K562 (cell line): ENCODE measurements at regions not wholly inside any gene's neighbourhood (a gene's known extent, or its start where the extent isn't known, plus 50 kb on each side); places are given as distances from the start of the nearest gene placed in this dataset.

Experiments used
- ATAC-seq: fragments of 200-7000 bp; cut with Tn5 transposase; 3 replicates; pipeline ENCODE4 v1.9.1; 2020; ENCODE audit warnings: moderate library complexity
- BruUV-seq: library from RNA; stranded (reverse); fragments of 400-500 nt; replicated peaks from 2 replicates; lab custom pipeline; 2021; lab: Mats Ljungman, UMichigan
- CTCF ChIA-PET: fragments of 300-600 bp; formaldehyde crosslinking; extraction: SDS; loops from one replicate; lab custom pipeline; 2021; ENCODE audit warnings: low intra/inter-chr PET ratio; lab: Yijun Ruan, JAX
- POLR2A ChIA-PET: fragments of 300-600, 350-650 bp; sonication (Branson Sonifier 250); formaldehyde crosslinking; extraction: SDS; loops from one replicate; lab custom pipeline; 2021; ENCODE audit warnings: antibody characterized with exemption, inconsistent platforms; lab: Yijun Ruan, JAX
- DNase-seq, 4 experiments: peaks; one replicate each; pipeline versions ENCODE4 v3.0.0 to v3.0.0-alpha.2; 2011 to 2018; ENCODE audit warnings: low spot score in 3 of 4, mixed read lengths in 3 of 4; ENCODE audit errors: extremely low read depth in 1 of 4
- FAIRE-seq: peaks from 2 replicates; lab custom pipeline; 2011; peaks lifted over from hg19 to GRCh38; lab: Jason Lieb, UNC
- H2AFZ ChIP-seq: 2 replicates; pipeline ENCODE4 v1.6.0; 2011; ENCODE audit warnings: low read depth, low read length, control low read depth, inconsistent platforms
- H3K27ac ChIP-seq: fragments of 200-600 bp; 3 replicates; pipeline ENCODE4 v1.8.0; 2011; ENCODE audit warnings: low read depth, mild to moderate bottlenecking, control low read depth, inconsistent platforms, low read length, moderate library complexity, mixed read lengths; ENCODE audit errors: extremely low read depth
- H3K27me3 ChIP-seq, 2 experiments: fragments of 300-600 bp in 1 of 2; 2 replicates in 1 of 2; 3 replicates in 1 of 2; pipeline versions ENCODE4 v1.6.0 to v1.8.0; 2011; ENCODE audit warnings: inconsistent platforms in 2 of 2, low read length in 2 of 2, mild to moderate bottlenecking in 1 of 2, mixed read lengths in 1 of 2, moderate library complexity in 1 of 2; ENCODE audit not compliant: control insufficient read depth in 2 of 2, insufficient read depth in 2 of 2
- H3K36me3 ChIP-seq: fragments of 300-600 bp; 3 replicates; pipeline ENCODE4 v1.8.0; 2011; ENCODE audit warnings: mild to moderate bottlenecking, low read length, inconsistent platforms; ENCODE audit not compliant: control insufficient read depth, insufficient read depth
- H3K4me1 ChIP-seq, 2 experiments: fragments of 200-600 bp in 1 of 2; replicated peaks in 1 of 2; 2 replicates in 1 of 2; 3 replicates in 1 of 2; pipeline versions ENCODE4 v1.5.1 to v1.8.0; 2011; ENCODE audit warnings: inconsistent platforms in 2 of 2, low read length in 2 of 2, mild to moderate bottlenecking in 1 of 2, mixed read lengths in 1 of 2, moderate library complexity in 1 of 2; ENCODE audit not compliant: control insufficient read depth in 2 of 2, insufficient read depth in 2 of 2
- H3K4me2 ChIP-seq: 2 replicates; pipeline ENCODE4 v1.6.1; 2011; ENCODE audit warnings: low read length, control low read depth, inconsistent platforms, mixed read lengths; ENCODE audit not compliant: insufficient read depth
- H3K4me3 ChIP-seq: fragments of 200-600 bp; sonication (generic), shearing (Covaris generic); 2 replicates; pipeline ENCODE4 v1.5.1; 2016; ENCODE audit warnings: control low read depth, inconsistent platforms
- H3K79me2 ChIP-seq: fragments of 200-600 bp; 3 replicates; pipeline ENCODE4 v1.8.0; 2011; ENCODE audit warnings: low read length, inconsistent platforms; ENCODE audit not compliant: control insufficient read depth, insufficient read depth
- H3K9ac ChIP-seq, 2 experiments: 2 replicates each; pipeline versions ENCODE4 v1.6.0 to v1.6.1; 2011; ENCODE audit warnings: low read depth in 2 of 2, low read length in 2 of 2, control low read depth in 1 of 2, inconsistent platforms in 1 of 2, mild to moderate bottlenecking in 1 of 2, mixed read lengths in 1 of 2; ENCODE audit not compliant: insufficient read depth in 1 of 2
- H3K9me1 ChIP-seq: one replicate; pipeline ENCODE4 v1.6.0; 2011; ENCODE audit warnings: inconsistent platforms, mild to moderate bottlenecking, low read length, moderate library complexity; ENCODE audit not compliant: control insufficient read depth, insufficient read depth
- H3K9me3 ChIP-seq: replicated peaks from 2 replicates; pipeline ENCODE4 v1.5.1; 2011; ENCODE audit warnings: low read depth, low read length, inconsistent platforms; ENCODE audit not compliant: control insufficient read depth, insufficient read depth
- H4K20me1 ChIP-seq: replicated peaks from 2 replicates; pipeline ENCODE4 v1.6.1; 2011; ENCODE audit warnings: low read length, inconsistent platforms, mixed read lengths; ENCODE audit not compliant: control insufficient read depth, insufficient read depth
- ETV6 ChIP-seq, 3 experiments: fragments of 150-350 bp in 1 of 3; sonication (generic) in 1 of 3; formaldehyde crosslinking in 1 of 3; IDR thresholded peaks; 2 replicates each; pipeline versions ENCODE4 v1.6.1 to v1.8.0; 2014 to 2022; ENCODE audit warnings: borderline replicate concordance in 2 of 3, low read depth in 2 of 3, antibody characterized with exemption in 1 of 3, low read length in 1 of 3, mild to moderate bottlenecking in 1 of 3, missing genetic modification reagents in 1 of 3
- GABPB1 ChIP-seq: sonication (generic); formaldehyde crosslinking; IDR thresholded peaks from 2 replicates; pipeline ENCODE4 v1.8.0; 2022; ENCODE audit warnings: mild to moderate bottlenecking, missing genetic modification reagents
- NFE2 ChIP-seq: IDR thresholded peaks from 2 replicates; pipeline ENCODE4 v1.6.1; 2014; ENCODE audit warnings: antibody characterized with exemption, low read depth
- PCBP2 ChIP-seq: fragments of 200-400 bp; formaldehyde crosslinking; IDR thresholded peaks from 2 replicates; pipeline ENCODE4 v1.6.1; 2018; ENCODE audit warnings: low read length, low read depth, mild to moderate bottlenecking, moderate library complexity; ENCODE audit not compliant: poor library complexity, severe bottlenecking
- PTRF ChIP-seq: fragments of 450-650 bp; IDR thresholded peaks from 2 replicates; pipeline ENCODE4 v1.6.1; 2016; ENCODE audit warnings: mild to moderate bottlenecking, missing genetic modification characterization, missing compliant biosample characterization
- RB1 ChIP-seq: fragments of 450-650 bp; IDR thresholded peaks from 2 replicates; pipeline ENCODE4 v1.6.1; 2017; ENCODE audit warnings: low read depth, mild to moderate bottlenecking
- RBFOX2 ChIP-seq: fragments of 200-400 bp; formaldehyde crosslinking; IDR thresholded peaks from 2 replicates; pipeline ENCODE4 v1.6.1; 2017; ENCODE audit warnings: low read depth, mild to moderate bottlenecking, low read length, moderate library complexity
- TRIM28 ChIP-seq: fragments of 450-650 bp; IDR thresholded peaks from 2 replicates; pipeline ENCODE4 v1.6.1; 2017
- ZNF583 ChIP-seq: fragments of 250-450 bp; sonication (Bioruptor Pico); IDR thresholded peaks from 2 replicates; pipeline ENCODE4 v1.4.0; 2020
- WGBS: fragments of 100-300 bp; shearing (Covaris generic); methylation state at CpG from one replicate; pipeline ENCODE4 v1.1.6; 2016; ENCODE audit warnings: low coverage, mixed read lengths; ENCODE audit not compliant: insufficient coverage; ENCODE audit errors: missing lambda C conversion rate; 5-methylcytosine and 5-hydroxymethylcytosine counted together
- in situ Hi-C: fragments of 300-500 bp; cut with MboI; formaldehyde crosslinking; loops from 4 replicates; pipeline ENCODE4 v1.15.0; 2018; ENCODE audit warnings: inconsistent platforms, mixed read lengths
- intact Hi-C: fragments of 100-400 bp; cut with micrococcal nuclease; formaldehyde crosslinking; loops from 2 replicates; pipeline ENCODE4 v1.14.2; 2022
- TF ChIP-seq, protein P1 (sequence below): fragments of 450-650 bp; formaldehyde crosslinking; IDR thresholded peaks from 2 replicates; pipeline ENCODE4 v1.4.0; 2022; ENCODE audit warnings: missing genetic modification characterization
- TF ChIP-seq, protein P2 (sequence below): fragments of 250-450 bp; sonication (Bioruptor Pico); IDR thresholded peaks from 2 replicates; pipeline ENCODE4 v1.5.0; 2020; ENCODE audit warnings: mild to moderate bottlenecking, borderline replicate concordance

DNA sequence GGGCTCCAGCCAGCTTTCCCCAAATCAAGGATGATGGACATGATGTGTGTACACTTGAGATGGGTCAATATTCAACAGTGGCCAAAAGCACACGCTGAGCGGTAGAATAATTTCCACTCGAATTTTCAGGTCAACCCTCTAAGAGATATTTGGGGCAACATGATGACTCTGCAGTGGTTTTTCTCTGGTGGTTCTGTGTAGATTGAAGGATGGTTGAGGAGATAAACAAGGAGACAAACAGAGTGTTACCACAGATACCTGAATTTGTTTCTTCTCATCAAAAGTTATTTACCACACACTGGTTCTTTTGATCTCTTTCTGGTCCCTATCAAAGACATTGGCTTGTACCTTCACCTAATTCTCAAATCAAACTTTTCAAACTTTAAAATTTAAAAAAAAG, 242.0 kb downstream of the ETS1 start (continued):
- TF ChIP-seq ETV6 (IDR thresholded peaks at IDR 0.05; ENCODE audit: borderline replicate concordance in 1 of 2, low read depth in 2 of 2, low read length in 1 of 2) (no peak), ETV6 (CRISPR knock-in tag; IDR thresholded peaks at IDR 0.05; ENCODE audit: borderline replicate concordance) (no peak)
- TF ChIP-seq, all 486 proteins: peak for 0

DNA sequence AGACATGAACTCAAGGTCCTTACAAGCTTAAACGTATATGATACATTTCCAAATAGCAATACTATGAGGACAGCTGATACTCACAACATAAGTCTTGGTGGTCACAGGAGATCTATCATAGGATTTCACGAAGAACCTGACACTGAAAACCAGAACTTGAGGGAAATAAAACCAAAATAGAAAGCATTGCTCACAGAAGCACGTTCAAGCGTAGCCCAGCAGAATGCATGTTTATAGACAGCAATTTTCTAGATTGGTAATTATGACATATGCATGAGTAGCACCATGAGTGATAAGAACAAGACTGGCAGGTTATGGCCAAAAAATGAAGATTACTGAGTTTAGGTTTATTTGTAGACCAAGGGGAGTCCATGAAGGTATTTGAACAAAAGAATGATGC, 243.5 kb downstream of the ETS1 start:
- Histone ChIP-seq H3K4me1 (no peaks in the 10 kb centered on the region), H2AFZ (no peak overlapping the region), H3K79me2 (no peaks in the 10 kb centered on the region), H3K4me3 (no peak overlapping the region), H3K27ac (no peak overlapping the region), H4K20me1 (no peaks in the 10 kb centered on the region), H3K9me3 (no peaks in the 10 kb centered on the region), H3K4me2 (no peak overlapping the region), H3K27me3 (no peaks in the 10 kb centered on the region), H3K9ac (no peak overlapping the region), H3K9me1 (no peaks in the 10 kb centered on the region), H3K36me3 (no peaks in the 10 kb centered on the region)
- no TSS peak for BruUV-seq
- POLR2A ChIA-PET, result no interaction called here
- FAIRE-seq, result no peak
- DNase-seq, result no peak
- in situ Hi-C loops (no loop called here), intact Hi-C loops (no loop called here)
- no peak for TF ChIP-seq RB1
- TF ChIP-seq TRIM28, result no peak
- no peak for TF ChIP-seq ZNF583 (CRISPR knock-in tag)
- TF ChIP-seq GABPB1 (CRISPR knock-in tag), result no peak
- CTCF ChIA-PET, result no interaction called here
- 2% methylated on average over 4 of the region's 4 CpGs for WGBS
- ATAC-seq, result no peak

DNA sequence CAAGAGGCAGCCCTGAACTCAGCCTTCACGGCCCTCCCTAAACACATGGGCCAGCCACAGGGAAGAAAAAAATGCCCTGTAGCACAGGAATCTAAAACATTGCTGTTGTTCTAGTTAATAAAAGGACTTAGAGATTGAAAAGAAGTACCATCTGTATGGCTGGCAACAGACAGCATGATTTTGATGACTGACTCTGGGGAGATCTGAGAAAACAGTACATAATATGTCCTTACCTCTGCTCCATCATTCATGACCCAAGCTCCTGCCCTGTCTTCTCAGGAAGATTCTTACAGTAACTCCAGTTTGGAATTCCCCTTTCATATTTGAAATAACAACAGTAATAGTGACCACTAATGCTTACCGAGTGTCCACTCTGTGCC, 244.2 kb downstream of the ETS1 start:
- Histone ChIP-seq H3K4me3 (no peak overlapping the region), H2AFZ (no peak overlapping the region), H3K4me2 (no peak overlapping the region), H4K20me1 (no peaks in the 10 kb centered on the region), H3K4me1 (no peaks in the 10 kb centered on the region), H3K27me3 (no peaks in the 10 kb centered on the region), H3K36me3 (no peaks in the 10 kb centered on the region), H3K9me3 (no peaks in the 10 kb centered on the region), H3K27ac (no peak overlapping the region), H3K9ac (no peak overlapping the region), H3K9me1 (no peaks in the 10 kb centered on the region), H3K79me2 (no peaks in the 10 kb centered on the region)
- ATAC-seq (no peak), FAIRE-seq (no peak), DNase-seq (no peak)
- intact Hi-C loops (no loop called here), in situ Hi-C loops (no loop called here)
- ChIA-PET POLR2A (no interaction called here), CTCF (no interaction called here)
- BruUV-seq, result no TSS peak
- WGBS, result 0% methylated on average over 2 of the region's 2 CpGs
- no peak for TF ChIP-seq PCBP2
- no peak for TF ChIP-seq RBFOX2
- no peak for TF ChIP-seq NFE2
- no peak for TF ChIP-seq PTRF
- TF ChIP-seq, protein P1, sequence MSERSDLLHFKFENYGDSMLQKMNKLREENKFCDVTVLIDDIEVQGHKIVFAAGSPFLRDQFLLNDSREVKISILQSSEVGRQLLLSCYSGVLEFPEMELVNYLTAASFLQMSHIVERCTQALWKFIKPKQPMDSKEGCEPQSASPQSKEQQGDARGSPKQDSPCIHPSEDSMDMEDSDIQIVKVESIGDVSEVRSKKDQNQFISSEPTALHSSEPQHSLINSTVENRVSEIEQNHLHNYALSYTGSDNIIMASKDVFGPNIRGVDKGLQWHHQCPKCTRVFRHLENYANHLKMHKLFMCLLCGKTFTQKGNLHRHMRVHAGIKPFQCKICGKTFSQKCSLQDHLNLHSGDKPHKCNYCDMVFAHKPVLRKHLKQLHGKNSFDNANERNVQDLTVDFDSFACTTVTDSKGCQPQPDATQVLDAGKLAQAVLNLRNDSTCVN (CRISPR knock-in tag), result no peak
- TF ChIP-seq, protein P2, sequence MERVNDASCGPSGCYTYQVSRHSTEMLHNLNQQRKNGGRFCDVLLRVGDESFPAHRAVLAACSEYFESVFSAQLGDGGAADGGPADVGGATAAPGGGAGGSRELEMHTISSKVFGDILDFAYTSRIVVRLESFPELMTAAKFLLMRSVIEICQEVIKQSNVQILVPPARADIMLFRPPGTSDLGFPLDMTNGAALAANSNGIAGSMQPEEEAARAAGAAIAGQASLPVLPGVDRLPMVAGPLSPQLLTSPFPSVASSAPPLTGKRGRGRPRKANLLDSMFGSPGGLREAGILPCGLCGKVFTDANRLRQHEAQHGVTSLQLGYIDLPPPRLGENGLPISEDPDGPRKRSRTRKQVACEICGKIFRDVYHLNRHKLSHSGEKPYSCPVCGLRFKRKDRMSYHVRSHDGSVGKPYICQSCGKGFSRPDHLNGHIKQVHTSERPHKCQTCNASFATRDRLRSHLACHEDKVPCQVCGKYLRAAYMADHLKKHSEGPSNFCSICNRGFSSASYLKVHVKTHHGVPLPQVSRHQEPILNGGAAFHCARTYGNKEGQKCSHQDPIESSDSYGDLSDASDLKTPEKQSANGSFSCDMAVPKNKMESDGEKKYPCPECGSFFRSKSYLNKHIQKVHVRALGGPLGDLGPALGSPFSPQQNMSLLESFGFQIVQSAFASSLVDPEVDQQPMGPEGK (CRISPR knock-in tag), result no peak
